ENCODE measurements at regions not wholly inside any gene's neighbourhood (a gene's known extent, or its start where the extent isn't known, plus 50 kb on each side); places are given as distances from the start of the nearest gene placed in this dataset.
"Not testable (repeated sequence)": the region's sequence is repeated elsewhere in the genome, so short reads cannot be mapped to it uniquely, and the experiment has no call there.

DNA sequence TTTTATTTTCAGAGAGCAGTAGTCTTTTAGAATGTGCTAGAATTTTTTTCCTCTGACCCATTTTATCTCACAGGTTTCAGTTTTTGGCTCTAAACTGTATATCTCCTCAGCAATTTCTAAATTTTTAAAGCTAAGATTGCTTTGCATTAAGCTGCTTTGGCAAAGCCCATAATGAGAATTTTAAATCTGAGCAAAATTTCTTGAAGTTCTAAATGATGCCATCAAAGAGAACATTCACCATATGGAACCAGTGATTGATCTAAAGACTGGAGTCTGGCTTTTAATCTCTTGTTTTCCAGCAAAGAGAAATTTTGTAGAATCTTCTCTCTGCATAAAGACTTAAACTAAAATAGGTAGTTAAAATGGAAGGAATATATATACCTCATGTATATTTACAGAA, 313.6 kb downstream of the TBC1D32 start:
- DNase-seq: no peak

DNA sequence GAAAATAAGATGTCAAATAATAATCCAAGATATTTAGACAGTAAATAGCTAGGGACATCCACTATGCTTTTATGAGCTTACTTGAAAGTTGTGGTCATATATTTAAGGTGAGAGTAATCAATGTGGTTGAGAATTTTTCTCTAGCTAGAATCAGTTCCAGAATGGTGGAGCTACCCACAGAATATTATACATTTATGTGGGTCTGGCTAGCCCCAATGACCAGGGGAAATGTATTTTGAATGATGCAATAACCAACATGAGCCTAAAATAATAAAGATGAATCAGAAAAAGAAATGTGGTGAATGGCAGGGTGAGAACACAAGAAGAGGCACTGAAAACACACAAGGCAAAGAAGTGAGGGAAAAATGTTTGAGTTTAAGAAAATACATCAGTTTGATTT, 325.7 kb downstream of the TBC1D32 start:
- DNase-seq: no peak

DNA sequence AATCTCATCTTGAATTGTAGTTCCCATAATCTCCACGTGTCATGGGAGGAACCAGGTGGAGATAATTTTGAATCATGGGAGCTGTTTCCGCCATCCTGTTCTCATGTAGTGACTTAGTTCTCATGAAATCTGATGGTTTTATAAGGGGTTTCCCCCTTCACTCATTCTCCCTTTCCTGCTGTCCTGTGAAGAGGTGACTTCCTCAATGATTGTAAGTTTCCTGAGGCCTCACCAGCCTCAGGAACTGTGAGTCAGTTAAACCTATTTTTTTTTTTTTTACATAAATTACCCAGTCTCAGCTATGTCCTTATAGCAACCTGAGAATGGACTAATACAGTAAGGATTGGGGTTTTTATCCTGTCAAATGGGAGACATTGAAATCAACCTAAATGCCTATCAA, 328.3 kb downstream of the TBC1D32 start:
- DNase-seq: no peak

DNA sequence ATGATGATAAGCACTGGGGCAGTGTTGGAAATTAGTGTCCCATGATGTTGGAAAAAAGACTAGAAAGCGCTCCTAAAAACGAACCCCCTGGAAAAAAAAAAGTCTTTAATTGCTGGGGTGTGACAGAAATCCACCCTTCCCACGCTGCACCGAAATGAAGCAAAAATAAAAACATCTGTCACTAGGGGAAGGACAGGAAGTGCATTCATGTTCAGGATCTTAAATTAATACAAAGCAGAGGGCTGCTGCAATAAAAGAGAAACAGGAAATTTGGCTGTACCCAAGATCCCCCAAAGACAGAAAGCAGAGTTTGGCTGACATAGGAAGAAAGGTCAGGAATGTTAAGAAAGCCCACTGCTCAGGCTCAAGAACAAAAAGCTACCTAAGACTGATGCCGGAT, 333.9 kb downstream of the TBC1D32 start:
- no peak for DNase-seq

DNA sequence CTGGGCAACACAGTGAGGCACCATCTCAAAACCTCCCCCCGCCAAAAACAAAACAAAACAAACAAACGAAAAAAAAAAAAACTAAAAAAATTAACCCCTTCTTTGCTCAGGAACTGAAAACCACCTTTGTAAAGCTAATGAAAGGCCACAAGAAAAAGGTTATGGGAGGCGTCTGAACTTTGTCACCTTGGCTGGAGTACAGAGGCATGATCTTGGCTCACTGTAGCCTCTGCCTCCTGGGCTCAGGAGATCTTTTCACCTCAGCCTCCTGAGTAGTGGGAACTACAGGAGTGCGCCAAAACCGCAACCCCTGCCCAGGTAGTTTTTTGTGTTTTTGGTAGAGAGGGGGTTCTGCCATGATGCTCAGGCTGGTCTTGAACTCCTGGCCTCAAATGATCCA, 337.9 kb downstream of the TBC1D32 start:
- no peak for DNase-seq

DNA sequence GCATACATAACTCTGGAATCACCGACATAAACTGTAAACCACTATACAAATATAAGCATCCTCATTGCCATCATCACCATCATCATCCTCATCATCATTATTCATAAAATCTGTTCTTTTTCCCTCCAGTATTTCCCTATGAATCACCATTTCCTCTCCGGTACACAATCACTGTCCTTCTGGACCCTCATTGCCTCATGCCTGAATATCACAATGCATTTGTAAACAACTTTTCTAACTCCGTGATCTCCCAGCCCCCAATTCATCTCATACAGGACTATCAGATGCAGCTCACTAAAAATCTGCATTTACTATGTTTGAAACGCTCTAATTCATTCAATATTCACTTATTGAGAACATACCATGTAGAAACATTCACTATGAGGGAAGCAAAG, 339.7 kb downstream of the TBC1D32 start:
- DNase-seq: no peak

DNA sequence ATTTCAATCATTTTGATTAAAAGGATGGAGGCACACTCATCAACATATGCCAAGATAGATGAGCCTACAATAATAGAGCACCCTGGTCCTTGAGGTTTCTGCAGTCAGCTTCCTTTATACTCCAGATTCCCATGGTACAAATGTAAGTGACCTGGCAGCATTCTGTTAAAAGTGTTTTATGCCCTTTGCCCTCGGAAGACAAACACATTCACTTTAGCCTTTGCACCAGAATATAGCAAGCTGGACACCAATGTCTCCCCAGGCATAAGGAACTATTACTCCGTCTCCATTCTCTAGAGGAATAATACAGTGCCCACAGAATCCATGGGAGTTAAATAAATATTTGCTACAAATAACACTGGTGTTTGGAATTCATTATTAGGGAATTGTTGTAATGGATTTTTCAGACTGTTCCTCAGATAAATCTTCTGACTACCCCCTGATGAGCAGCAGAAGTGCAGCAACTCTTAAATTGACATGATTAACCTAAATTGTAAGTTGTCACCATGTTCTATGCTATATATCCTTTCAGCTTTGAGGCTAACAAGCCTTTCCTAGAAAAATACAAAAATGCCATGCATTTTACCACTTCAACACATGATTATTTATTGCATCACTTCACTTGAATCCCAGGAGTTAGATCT, 340.2 kb downstream of the TBC1D32 start:
- no peak for DNase-seq

DNA sequence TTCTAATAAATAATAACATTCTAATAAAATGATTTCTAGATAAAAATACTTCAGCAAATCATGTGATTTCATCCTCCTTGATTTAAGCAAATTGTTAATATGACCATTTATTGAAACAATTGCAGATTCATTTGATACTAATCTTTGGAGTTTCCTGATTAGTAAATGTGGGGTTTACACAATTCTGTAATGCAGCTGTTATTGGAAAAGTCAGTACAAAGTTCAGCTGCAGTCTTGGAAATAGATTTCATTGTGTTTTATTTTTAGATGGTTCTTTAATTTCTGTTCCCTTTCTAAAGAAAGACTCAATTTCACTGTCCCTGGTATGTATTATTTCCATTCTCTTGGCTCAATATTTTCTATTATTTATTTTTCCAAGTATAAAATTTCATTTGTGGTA, 342.0 kb downstream of the TBC1D32 start:
- DNase-seq: no peak

DNA sequence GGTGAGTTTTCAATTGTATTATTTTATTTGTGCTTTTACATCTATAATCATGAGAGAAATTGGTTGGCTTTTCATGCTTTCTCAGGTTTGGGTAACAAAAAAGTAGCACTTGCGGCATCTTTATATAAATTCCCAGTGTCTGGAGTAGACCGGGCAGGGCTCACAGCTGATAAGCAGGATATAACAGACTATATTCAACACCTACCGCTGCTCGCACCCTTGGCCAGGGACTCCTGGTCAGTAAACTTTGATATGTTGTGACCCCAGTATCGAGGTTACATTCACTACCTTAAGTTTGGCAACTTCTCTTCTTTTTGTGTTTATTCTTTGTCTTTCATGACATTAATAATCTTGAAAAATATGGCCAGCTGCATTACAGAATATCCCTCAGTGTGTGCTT, 343.4 kb downstream of the TBC1D32 start:
- DNase-seq: no peak

DNA sequence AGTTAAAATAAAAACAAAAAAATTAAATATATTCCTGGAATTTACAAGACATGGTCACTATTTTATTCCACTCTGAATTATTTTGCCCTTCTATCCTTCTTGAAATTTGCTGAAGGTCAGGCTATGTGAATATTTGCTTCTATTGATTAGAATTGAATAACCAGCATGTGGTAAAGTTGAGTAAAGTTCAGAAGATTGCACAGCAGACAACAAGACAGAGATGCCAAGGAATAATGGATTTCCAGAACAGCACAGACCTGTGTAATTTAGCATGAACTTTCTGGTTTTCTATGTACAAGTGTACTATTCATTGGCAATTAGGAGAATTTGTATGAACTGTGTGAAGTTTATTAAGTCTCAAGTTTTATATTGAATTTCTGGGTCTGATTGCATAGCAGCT, 352.4 kb downstream of the TBC1D32 start:
- DNase-seq: no peak

DNA sequence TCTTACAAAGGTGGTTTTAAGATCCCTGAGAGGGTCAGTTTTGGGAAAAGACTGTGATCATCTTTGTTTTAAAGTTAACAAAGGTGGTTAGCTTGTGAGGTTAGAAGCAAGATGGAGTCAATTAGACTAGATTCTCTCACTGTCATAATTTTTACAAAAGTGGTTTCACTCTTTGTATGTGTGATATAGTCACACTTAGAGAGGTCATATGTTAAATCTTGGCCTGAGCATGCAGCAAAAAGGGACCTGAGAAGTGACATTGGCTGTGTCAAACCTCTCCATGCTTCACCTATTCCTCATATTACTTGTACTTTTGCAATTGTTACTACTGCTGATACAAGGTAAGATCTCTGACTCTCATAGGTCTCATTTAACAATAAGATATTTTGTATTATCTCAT, 368.0 kb downstream of the TBC1D32 start:
- no peak for DNase-seq

DNA sequence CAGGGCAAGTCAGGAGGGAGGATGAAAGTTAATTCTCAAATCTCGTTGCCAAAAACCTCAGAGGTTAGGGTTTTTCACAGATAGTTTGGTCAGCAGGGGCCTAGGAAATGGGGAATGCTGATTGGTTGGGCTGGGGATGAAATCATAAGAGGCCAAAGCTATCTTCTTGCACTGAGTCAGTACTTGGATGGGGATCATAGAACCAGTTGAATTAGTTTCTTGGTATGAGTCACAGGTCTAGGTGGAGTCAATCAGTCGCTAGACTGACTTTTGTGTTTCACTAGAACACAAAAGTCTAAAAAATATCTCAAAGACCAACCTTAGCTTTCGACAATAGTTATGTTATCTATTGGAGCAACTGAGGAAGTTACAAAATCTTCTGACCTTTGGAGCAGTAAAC, 368.5 kb downstream of the TBC1D32 start:
- DNase-seq: no peak

DNA sequence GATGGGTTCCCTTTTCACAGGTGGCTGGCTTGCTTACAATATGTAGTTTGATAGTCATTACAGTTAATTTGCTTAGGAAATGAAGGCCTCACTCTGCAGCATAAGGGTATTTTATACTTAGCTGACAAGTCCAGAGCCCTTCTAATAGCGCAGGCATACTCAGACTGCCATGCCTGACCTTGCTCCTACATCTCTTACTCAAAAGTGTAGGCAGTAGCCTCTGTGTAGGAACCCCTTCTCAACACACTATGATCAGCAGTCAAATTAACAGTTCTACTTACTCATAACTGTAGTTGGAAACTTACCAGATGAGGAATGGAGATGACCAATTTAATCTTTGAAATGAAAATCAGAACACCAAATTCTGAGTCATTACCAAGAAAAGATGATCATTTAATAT, 373.5 kb downstream of the TBC1D32 start:
- no peak for DNase-seq

DNA sequence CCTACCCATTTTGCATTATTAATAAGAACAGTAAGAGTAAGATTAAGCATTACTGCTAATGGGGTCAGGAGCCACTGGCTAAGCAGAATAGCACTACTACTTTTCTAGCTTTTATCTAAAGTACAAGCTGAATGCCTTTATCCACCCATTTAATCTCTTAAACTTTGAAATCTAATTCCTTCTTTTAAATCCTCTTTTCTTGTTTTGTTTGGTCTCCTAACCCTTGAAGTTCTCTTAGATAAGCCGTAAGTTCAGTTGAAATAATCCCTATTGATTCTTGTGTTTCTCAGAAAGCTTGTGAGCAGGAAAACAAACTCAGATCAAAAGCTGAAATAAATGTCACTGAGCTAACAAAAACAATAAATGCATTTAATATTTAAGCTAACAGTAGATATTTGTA, 380.2 kb downstream of the TBC1D32 start:
- no peak for DNase-seq

DNA sequence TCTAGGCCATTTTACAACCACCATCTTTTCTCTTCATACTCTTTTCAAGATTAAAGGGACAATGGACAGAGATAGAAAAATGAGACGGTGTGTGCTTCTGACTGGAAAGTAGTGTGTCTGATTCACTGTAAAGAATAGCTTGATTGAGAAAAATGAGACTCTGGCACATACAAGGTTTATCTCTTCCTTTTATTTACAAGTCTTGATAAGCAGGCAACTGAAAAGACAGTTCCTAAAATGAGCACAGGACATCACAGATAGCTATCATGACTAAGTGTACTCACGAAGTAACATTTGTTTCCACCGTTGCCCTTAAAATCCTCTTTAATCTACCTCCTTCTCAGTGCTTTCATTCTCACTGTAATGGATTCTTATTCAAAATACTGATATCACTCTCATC, 383.0 kb downstream of the TBC1D32 start:
- DNase-seq: no peak

DNA sequence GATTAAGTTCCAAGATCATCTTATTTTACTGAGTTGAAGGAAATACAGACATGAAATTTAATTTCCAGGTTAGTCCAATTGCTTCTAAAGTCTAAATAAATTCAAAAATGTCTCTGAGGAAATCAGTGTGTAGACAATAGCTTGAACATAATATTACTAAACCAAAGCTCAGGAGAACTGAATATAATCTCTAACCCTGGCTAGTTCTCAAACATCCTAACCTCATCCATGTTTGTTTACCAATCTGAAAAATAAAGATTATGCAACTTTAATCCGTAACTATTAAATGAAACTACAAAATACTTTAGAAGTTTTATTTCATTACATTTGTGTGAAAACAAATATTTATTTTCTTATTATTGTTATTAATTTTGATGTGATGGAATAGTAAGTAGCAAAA, 387.2 kb downstream of the TBC1D32 start:
- DNase-seq: no peak

DNA sequence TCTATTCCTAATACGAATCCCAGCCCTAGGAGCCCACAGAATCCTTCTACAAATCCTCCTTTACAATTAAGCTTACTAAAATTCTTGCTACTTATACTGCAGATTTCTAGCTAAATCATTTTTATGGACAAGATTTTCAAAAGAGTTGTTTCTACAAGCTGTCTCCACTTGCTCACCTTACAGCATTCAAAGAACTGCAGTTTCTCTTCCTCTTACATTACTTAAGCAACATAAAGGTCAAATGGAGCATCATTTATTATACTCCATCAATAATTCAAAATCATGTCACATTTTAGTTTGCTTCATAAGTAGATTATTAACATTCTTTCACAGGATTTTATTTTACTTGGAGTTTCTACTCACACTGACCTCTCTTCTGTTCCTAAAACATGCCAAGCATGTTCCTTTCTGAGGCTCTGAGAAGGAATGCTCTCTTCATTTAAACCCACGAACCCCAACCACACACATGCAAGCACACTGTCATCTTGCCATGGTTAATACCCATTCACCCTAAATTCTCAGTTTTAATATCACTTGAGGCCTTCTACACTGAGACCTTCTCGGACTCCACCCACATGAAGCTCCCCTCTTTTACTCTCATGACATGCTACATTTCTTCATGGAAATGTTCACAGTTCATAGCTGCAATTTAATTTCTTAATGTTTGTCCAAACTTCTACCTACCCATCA, 388.2 kb downstream of the TBC1D32 start:
- DNase-seq: no peak

DNA sequence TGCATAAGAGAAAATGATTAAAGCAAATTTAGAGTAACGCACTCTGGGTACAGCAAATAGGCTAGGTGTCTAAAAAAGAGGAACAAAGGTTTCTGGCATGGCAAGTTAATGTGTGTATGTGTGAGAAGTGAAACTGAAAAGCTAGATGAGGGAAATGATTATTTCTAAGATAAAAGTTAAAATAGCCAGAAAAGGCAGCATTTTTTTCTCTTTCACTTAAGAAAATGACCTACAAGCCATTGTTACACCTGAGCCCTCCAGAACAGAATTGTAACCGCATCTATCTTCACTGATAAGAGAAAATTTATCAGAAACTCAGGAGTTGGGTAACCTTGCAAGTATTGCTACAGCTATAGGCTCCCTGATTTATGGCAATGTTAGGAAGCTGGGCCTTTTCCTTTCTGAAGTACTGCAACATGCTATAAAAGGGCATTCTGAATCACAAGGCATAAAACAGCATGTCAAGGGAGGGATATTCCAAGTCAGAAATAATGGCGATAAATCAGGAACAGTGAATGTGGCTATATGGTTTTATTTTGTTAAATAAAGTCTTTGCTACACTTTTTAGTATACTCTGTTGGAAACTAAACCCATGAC, 395.3 kb downstream of the TBC1D32 start:
- DNase-seq: no peak

DNA sequence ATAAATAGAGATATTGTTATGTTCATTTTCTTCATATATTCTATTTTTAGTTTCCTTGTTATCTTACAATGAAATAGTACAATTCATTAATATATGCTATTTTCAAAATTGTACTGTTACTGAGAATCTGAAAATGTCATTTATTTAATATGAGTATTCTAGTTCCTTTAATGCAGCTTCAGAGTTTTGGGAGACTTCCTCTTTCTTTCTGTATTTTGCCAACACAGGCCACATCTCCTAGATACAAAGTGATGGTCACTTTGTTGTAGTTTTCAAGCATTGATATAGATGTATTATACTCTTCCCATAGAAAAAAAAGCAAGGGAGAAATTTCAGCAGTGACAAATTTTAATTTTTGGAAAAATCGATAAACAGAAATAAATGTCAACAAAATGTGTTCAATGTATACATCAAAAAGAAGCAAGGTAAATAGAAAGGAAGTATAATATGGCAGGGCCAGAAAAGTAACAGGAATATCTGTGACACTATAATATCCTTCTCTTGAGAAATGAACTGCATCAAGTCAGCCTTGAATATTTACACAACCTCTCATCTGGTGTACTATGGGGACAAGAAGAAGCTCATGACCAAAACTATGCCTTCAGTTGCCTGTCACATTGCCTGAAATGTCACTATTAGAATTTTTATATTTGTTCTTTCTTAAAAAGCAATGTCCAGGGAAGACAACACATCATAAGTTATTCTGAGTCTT, 396.0 kb downstream of the TBC1D32 start:
- DNase-seq: no peak

DNA sequence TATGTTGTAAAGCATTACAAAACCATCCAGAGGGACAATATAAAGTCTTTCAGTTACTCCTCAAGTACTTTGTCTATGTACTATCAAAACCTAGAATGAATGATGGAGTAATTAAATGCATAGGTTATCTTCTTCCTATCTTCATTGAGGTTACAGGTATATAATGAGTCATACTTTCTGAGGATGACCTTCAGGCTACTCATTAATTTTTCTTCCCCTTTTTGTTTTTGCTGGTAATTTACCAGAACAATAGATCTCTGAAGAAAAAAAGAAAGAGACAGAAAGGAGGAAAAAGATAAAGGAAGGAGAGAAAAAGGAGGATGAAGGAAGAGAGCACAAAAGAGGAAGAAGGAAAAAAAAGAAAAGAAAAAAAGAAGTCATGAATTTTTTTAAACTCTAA, 398.4 kb downstream of the TBC1D32 start:
- DNase-seq: no peak

DNA sequence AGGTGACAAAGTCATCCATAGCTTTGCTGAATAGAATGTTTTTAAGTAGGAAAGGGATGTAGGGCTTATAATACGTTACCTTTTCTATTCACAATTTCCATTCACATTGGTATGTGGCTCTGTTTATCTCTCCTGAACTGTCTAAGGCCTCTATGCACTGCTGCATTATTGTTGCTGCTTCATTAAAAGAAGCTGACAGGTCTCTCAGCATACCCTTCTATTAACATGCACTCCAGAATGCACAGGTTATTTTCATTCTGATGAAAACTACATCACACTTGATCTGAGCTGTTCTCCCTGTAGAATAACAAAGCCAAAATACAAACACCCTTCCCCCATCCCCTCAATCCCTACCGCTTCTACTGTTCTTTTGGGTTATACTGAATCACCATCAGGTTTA, 399.3 kb downstream of the TBC1D32 start:
- DNase-seq: no peak

DNA sequence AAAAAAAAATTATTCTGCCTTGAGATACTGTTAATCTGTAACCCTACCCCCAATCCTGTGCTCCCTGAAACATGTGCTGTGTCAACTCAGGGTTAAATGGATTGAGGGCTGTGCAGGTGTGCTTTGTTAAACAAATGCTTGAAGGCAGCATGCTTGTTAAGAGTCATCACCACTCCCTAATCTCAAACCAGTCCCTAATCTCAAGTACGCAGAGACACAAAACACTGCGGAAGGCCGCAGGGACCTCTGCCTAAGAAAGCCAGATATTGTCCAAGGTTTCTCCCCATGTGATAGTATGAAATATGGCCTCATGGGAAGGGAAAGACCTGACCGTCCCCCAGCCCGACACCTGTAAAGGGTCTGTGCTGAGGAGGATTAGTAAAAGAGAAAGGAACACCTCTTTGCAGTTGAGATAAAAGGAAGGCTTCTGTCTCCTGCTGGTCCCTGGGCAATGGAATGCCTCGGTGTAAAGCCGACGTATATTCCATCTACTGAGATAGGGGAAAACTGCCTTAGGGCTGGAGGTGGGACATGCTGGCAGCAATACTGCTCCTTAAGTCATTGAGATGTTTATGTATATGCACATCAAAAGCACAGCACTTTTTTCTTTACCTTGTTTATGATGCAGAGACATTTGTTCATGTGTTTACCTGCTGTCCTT, 402.6 kb downstream of the TBC1D32 start:
- DNase-seq: not testable (repeated sequence)

DNA sequence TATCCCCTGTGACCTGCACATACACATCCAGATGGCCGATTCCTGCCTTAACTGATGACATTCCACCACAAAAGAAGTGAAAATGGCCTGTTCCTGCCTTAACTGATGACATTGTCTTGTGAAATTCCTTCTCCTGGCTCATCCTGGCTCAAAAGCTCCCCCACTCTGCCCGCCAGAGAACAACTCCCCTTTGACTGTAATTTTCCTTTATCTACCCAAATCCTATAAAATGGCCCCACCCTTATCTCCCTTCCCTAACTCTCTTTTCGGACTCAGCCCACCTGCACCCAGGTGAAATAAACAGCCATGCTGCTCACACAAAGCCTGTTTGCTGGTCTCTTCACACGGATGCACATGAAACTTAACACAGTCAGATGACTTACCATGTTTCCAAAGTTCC, 403.8 kb downstream of the TBC1D32 start:
- DNase-seq: not testable (repeated sequence)

DNA sequence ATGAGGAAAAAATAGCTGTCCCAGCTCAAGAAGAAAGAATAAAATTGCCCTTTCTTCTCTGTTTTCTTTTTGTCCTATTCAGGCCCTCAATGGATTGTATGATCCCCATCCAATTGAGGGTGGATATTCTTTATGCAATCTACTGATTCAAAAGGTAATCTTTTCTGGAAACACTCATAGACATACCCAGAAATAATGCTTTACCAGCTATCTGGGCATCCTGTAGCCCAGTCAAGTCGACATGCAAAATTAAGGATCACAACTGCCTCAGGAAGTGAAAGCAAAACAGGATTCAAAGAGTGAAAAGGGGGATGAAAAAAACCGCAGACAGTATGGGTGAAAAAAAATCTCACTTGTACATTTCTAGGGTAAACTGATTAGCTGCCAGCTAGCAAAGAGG, 410.1 kb downstream of the TBC1D32 start:
- DNase-seq: no peak
